NCI-H2227 (cell line): ENCODE measurements at regions not wholly inside any gene's neighbourhood (a gene's known extent, or its start where the extent isn't known, plus 50 kb on each side); places are given as distances from the start of the nearest gene placed in this dataset.
"Not testable (repeated sequence)": the region's sequence is repeated elsewhere in the genome, so short reads cannot be mapped to it uniquely, and the experiment has no call there.

ENCODE experiments used
- DNase-seq: peaks from one replicate; lab custom pipeline; 2025; ENCODE audit not compliant: unreplicated experiment; lab: John Stamatoyannopoulos, UW

GRCh38 chr17:73912373-73912746 lies 268.1 kb upstream of the SDK2 start:
- DNase-seq, result no peak

DNA sequence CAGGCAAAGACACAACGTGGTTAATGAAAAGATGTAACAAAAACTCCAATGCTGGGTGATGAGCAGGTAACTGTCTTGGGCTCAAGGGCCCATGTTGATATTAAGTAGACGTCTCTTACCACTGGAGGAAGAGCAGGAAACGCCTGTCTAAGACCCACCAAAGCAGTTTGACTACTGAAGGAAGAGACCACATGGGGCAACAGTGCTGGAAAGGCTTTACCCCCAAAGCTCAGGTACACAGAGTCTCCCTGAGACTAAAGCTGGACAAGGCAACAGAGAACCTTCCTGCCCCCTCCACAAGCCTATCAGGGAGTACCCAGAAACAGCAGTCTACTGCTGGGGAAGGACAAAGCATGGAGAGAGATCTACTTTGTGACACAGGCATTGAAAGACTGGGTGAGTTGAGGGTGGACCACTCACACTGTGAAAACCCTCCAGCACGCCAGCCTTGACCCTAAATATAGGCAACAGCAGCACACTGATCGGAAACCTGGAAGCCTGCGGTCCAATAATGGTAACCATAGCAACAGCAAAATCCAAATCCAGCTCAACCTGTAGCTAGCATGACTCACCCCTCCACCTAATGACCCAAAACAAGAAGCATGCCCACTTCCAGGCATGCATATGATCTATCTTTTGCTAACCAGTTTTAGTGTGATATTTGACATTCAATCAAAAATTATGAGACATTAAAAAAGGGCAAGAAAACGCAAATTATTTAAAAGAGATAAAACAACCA lies 270.5 kb upstream of the SDK2 start:
- no peak for DNase-seq

- not testable (repeated sequence) for DNase-seq
These were observed 274.8 kb upstream of the SDK2 start for GRCh38 chr17:73919033-73919432.

DNA sequence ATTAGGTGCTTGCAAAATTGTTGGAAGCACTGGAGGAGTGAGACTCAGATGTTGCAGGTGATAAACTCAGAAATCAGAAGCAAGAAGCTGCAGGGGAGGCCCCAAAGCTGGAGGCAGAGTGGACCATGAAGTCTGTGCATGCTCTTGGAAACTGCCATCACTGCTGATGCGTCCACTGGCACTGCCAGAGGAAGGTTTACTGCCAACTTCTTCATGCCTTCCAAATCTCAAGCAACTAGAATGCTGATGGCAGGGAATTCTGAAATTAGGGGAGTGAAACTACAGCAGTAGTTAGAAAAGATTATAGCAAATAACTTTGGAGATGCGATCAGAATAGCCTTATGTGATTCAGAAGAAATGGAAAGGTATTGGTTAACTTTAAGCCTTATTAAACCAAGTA lies 277.1 kb upstream of the SDK2 start:
- DNase-seq, result no peak

- DNase-seq, result no peak
These were observed 279.2 kb upstream of the RPL38 start for GRCh38 chr17:73924114-73924908.

- DNase-seq, result no peak
These were observed 278.6 kb upstream of the RPL38 start for GRCh38 chr17:73924909-73925186.

GRCh38 chr17:73929860-73930430 lies 273.5 kb upstream of the RPL38 start:
- DNase-seq, result no peak

GRCh38 chr17:73932216-73932749 lies 271.2 kb upstream of the RPL38 start:
- DNase-seq, result no peak

GRCh38 chr17:73933164-73933766 lies 270.2 kb upstream of the RPL38 start:
- no peak for DNase-seq

- DNase-seq, result no peak
These were observed 269.6 kb upstream of the RPL38 start for GRCh38 chr17:73933871-73934270.

- no peak for DNase-seq
These were observed 268.8 kb upstream of the RPL38 start for GRCh38 chr17:73934696-73935095.

DNA sequence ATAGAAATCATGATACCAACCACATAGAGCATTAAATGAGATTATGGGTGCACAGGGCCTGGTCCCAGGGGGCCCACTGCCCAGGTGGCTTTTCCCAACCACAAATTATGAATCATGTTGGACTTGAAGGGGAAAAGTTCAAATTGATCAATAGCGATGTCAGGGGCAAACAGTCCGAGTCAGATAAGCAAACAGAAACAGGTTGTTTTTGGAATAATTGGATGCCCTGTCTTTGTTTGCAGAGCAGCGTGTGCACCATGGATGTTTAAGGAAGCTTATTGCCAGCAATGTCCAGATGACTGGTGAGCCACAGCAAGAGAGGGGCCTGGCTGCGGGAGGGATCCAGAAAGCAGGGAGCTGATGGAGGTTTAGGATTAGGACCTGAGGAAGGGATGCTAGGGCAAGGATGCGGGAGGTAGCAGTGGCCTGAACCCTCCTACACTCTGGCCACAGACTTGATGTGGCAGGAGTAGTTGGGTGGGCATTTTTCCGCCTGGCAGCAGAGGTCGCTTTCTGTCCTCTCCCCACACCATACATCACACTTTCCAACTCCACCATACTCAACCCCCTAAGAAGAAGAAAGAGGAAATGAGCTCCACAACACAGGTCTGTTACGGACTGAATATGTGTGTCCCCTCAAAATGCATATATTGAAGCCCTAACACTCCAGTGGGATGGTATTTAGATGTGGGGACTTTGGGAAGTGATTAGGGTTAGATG lies 266.4 kb upstream of the RPL38 start:
- DNase-seq, result no peak

DNA sequence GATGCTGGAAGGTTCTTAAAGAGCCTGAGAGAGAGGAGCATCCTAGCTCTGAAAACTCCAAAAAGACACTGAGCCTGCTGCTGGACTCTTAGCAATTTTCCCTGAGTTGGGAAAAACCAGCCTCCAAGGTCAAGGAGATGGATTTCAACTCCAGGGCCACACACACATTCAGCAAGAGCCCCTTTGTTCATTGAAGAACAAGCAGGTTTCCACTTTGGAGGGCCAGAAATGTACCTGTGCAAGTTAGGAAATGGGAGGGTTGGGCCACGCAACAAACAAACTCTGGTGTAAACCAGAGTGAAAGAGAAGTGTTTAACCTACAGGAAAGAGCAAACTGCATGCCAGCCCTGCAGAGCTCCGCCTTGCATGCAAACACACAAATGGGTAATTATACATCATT lies 264.8 kb upstream of the RPL38 start:
- DNase-seq, result no peak

GRCh38 chr17:73939806-73940205 lies 263.7 kb upstream of the RPL38 start:
- DNase-seq, result no peak

DNA sequence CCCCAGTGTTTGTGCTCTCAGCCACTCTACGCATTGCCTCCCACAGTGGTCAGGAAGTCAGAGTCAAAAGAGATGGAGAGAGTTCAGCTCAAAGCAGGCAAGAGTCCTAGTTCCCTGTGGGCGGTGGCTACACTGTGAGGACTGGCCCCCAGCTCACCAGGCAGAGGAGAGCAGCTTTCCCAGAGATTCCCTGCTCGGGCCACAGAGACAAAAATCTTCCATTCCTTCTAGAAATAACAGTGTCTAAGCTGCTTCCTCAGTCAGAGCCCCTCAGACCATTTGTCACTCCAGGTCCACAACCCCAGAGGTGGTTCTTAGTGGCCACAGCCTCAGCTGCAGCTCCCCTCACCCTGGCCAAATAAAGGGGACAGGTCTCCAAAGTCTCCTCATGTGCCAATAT lies 263.0 kb upstream of the RPL38 start:
- DNase-seq, result no peak

DNA sequence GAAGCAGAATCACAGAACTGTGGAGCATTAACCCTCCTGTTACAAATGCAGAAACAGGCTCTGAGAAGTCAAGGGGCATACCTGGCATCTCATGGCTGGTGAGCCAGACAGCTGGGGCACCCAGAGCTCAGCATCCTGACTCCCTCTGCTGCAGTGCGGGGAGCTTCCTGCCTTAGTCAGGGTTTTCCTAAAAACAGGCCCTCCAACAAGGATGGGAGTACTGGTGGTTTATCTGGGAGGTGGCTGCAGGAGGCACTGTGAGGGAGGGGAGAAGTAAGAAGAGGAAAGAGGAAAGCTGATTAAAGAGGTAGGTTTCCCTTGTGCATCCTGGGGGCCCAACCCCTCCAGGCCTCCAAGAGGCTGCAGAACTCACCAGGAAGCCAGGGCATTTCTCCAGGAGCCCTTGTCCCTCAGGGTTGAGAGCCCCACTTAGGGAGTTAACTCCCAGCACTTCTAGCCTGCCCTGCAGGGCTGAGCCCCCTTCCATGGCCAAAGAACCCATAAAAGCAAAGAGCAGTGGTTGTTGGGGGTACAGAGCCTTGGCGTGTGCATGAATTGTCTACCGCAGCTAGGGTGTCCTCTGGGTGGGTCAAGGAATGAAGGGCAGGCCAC lies 261.5 kb upstream of the RPL38 start:
- DNase-seq, result no peak

DNA sequence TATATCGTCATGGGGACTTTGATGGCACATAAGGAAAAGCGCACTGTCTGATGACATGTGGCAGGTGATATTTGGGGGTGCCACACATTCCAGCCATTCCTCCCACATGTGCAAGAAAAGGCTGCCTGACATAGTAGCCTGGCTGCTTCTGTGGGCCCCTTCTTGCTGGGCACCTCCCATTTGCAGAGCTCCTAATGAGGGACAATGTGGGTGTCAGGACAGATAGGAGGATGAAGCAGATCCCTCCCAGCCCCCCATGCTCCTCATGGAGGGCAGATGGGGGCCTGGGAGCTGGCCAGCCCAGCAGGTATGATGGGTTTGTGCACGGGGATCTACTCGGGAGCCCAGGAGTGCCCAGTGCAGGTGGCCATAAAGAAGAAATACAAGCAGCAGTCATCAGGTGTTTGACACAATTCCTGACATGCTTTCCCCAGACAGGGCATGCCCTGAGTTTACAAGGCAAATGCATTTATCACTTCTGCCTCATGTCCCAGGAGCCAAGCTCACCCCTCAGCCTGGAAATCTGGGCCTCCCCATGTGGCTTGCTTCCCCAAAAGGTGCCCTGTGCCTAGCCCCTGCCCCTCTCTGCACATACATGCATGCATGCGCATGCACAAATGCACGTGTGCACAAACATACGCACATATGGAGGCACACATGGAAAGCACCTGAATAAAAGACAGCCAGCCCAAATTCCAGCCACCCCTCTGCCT lies 260.6 kb upstream of the RPL38 start:
- DNase-seq, result no peak

GRCh38 chr17:73943416-73944110 lies 259.9 kb upstream of the RPL38 start:
- DNase-seq, result no peak

- DNase-seq, result no peak
These were observed 259.1 kb upstream of the RPL38 start for GRCh38 chr17:73944366-73944765.
